Left colon (tissue), 2 donors: ENCODE measurements at regions not wholly inside any gene's neighbourhood (a gene's known extent, or its start where the extent isn't known, plus 50 kb on each side); places are given as distances from the start of the nearest gene placed in this dataset.
"Not testable (repeated sequence)": the region's sequence is repeated elsewhere in the genome, so short reads cannot be mapped to it uniquely, and the experiment has no call there.

ENCODE experiments used
- ATAC-seq: fragments of 200-7000 bp; cut with Tn5 transposase; one replicate; pipeline ENCODE4 v1.9.1; 2020; ENCODE audit warnings: mild to moderate bottlenecking, moderate library complexity
- DNase-seq, 2 donors: peaks; one replicate each; pipeline ENCODE4 v3.0.0-alpha.2; 2020
- intact Hi-C, 2 donors: fragments of 100-400 bp; cut with DNase I in 1 of 2; cut with micrococcal nuclease in 1 of 2; formaldehyde crosslinking; loops; one replicate each; pipeline versions ENCODE4 v1.11.2 to v1.14.0; 2022; cut with DNase I, micrococcal nuclease
- donor health status: DM: no; HTN: no; CAD: no.
- donor health status: DM: yes; HTN: yes; CAD: no.

GRCh38 chr17:31724026-31724425 lies 135.0 kb downstream of the COPRS start:
- ATAC-seq: no peak
- intact Hi-C loops: no loop called here
- DNase-seq: no peak

DNA sequence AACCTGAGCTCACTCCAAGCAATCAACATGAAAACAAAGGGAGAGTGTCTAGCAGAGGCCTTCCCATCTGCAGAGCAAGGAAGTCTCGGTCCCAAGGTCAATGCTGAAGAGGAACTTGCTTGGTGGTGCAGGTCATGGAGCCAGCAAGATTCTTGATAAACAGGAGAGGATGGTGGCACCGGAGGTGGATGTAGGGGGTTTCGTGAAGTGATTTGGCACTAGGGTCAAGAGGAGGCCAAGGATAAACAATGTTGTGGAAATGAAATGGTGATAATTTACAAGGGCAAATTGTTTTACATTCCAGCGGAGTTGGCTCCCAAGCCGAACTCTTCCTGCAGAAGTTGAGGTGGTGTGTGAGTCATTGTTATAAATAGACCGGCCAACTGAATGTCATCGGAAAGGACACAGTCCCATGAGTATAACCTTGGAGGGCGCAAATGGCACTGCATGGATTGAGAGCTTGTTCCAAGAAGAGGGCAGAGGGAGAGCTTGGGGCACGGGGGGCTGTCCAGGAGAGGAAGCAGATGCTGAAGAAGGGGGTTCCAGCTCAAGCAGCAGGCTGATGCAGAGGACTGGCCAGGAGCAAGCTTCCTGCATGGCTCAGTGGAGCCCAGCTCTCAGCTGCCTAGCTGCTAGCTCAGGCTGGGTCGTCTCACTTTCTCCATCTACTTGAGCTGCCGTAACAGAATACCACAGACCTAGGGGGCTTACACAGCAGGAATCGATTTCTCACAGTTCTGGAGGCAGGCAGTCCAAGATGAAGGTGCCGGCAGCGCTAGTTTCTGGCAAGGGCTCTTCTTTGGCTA lies 136.6 kb downstream of the COPRS start:
- ATAC-seq: no peak
- intact Hi-C loops: no loop called here
- no peak for DNase-seq

- no peak for DNase-seq
- no peak for ATAC-seq
- intact Hi-C loops: no loop called here
Observed at GRCh38 chr17:31721291-31722025, 137.6 kb downstream of the COPRS start.

GRCh38 chr17:31717251-31717650 lies 141.8 kb downstream of the COPRS start:
- intact Hi-C loops, DNase-seq, ATAC-seq: not testable (repeated sequence)

DNA sequence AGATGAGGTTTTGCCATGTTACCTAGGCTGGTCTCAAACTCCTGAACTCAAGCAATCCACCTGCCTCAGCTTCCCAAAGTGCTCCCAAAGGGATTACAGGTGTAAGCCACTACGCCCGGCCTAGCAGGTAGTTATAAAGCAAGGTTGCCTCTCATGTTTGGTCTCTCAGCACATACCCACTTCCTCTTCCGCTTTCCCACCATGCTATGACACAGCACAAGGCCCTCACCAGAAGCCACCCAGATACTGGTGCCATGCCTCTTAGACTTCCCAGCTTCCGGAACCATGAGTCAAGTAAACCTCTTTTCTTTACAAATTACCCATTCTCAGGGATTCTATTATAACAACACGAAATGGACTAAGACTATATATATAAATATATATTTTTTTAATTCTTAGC lies 143.6 kb downstream of the COPRS start:
- DNase-seq: no peak
- ATAC-seq: no peak
- intact Hi-C loops: no loop called here

DNA sequence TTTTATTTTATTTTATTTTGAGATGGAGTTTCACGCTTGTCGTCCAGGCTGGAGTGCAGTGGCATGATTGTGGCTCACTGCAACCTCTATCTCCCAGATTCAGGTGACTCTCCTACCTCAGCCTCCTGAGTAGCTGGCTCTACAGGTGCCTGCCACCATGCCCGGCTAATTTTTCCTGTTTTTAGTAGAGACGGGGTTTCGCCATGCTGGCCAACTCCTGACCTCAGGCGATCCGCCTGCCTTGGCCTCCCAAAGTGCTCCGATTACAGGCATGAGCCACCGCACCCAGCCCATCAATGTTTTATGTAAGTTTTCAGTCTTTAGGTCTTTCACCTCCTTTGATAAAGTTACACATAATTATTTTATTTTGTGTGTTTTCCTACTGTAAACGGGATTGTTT lies 154.6 kb downstream of the COPRS start:
- intact Hi-C loops: loop anchor here in 1 of 2 donors (10.0 kb wide), 1 partner anchor 120 kb away; no protein-coding TSS in a partner anchor
- DNase-seq (no peak), ATAC-seq (no peak)

DNA sequence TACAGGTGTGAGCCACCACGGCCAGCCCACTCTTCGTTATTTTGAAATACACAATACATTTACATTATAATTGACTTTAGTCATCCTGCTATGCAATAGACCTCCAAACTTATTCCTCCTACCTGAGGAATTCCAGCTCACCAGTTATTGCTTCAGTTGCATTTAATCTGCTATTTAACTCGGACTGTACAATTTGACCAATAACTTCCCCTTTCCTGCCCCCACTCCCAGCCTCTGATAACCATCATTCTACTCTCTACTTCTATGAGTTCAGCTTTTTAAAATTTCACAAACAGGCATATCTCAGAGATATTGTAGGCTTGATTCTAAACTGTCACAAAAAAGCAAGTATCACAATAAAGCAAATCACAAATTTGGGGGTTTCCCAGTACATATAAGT lies 157.0 kb downstream of the COPRS start:
- ATAC-seq (no peak), DNase-seq (no peak)
- intact Hi-C loops: loop anchor here in 1 of 2 donors (10.0 kb wide), 1 partner anchor 123 kb away; no protein-coding TSS in a partner anchor

DNA sequence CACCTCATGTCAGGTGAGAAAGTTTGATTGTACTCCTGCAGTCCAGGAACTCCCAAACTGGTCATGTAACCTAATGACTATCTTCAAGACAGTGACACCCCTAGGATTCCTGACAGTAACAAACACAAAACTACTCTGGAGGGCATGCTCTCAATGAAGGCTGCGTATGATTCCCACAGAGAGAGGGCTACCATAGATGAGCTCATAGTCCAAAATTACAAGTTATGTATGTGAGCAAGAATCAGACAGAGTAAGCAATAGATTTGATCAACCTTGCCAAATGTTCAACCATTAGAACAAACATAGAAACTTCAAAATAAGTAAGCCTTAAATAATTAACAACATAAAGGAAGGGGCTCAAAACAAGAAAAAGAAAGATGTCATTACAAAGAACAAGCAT lies 158.1 kb downstream of the COPRS start:
- no peak for ATAC-seq
- DNase-seq: no peak
- intact Hi-C loops: loop anchor here in 1 of 2 donors (10.0 kb wide), 1 partner anchor 124 kb away; no protein-coding TSS in a partner anchor

GRCh38 chr17:31699886-31700285 lies 159.2 kb downstream of the COPRS start:
- DNase-seq (no peak), ATAC-seq (no peak)
- intact Hi-C loops: loop anchor here in 1 of 2 donors (10.0 kb wide), 1 partner anchor 125 kb away; no protein-coding TSS in a partner anchor

GRCh38 chr17:31699281-31699680 lies 159.8 kb downstream of the COPRS start:
- intact Hi-C loops: no loop called here
- peak in 1 of 2 donors; percentile 41 for DNase-seq
- peak; percentile 61 for ATAC-seq

DNA sequence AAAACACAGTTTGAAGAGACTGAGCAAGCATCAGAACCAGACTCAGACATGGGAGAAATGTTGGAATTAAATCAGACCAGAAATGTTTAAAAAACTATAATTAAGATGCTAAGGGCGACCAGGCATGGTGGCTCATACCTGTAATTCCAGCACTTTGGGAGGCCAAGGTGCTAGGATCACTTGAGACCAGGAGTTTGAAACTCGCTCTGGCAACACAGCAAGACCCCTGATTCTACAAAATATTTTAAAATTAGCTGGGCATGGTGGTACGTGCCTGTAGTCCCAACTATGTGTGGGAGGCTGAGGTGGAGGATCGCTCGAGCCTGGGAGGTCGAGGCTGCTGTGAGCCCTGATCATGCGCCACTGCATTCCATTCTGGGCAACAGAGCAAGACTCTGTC lies 160.3 kb downstream of the COPRS start:
- intact Hi-C loops: no loop called here
- ATAC-seq (no peak), DNase-seq (no peak)

GRCh38 chr17:31697838-31698237 lies 161.2 kb downstream of the COPRS start:
- ATAC-seq: no peak
- DNase-seq: no peak
- intact Hi-C loops: no loop called here

DNA sequence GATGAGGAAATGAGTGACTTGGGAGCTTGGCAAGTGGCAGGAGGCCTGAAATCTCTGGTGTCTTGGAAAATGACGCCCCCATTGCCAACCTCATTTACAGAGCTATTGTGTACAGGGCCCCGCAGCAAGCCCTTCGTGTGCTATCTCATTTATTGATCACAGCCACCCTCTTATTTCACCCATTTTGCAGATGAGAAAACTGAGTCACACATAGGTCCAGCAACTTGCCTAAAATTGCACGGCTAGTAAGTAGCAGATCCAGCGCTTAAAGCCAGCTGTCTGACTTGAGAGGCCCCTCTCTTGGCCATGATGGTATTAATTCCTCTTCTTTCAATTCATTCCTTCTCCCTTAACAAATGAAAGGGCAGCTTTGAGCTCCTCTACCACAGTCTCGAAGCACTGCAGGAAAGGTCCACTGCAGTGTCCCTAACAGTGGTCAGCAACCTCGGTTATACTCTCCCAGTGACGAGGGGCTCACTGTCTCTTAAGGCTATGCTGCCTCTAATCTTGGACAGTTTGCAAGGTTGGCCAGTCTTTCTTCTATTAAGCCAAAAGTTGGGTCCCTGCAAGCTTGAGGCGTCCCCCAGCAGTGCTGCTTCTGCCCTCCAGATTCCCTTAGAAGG lies 162.2 kb downstream of the COPRS start:
- ATAC-seq: no peak
- intact Hi-C loops: no loop called here
- DNase-seq: no peak

- DNase-seq (peak; percentile 47 to 76), ATAC-seq (no peak)
- intact Hi-C loops: no loop called here
Observed at GRCh38 chr17:31696184-31696602, 162.9 kb downstream of the COPRS start.

DNA sequence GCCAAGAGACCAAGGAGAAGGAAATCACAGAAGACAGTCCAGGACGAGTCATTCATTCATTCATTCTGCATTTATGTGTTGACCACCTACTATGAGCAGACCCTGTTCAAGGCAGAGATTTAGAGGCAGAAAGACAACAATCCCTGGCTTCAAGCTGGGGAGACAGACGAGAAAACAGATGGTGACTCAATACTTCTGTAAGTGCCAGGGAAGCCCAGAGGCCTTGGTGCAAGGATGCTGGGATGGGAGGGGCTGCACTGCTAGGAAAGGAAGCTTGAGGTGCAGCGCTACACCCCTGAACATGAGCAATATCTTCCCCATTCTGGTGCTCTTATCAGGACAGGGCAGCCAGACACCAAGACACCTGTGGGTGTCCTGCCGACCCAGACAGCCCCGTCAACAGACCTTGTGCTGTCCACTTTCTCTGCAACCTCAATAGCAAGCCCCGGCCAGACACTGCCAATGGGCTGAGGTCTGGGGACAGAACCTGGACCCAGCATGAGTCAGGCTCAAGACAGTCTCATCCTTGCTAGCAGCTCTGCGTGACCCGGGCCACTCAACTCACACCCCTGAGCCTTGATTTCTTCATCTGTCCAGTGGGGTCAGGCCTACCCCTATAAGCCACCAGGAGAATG lies 163.5 kb downstream of the COPRS start:
- intact Hi-C loops: no loop called here
- DNase-seq: no peak

GRCh38 chr17:31693433-31694220 lies 165.4 kb downstream of the COPRS start:
- no peak for ATAC-seq
- DNase-seq: no peak
- intact Hi-C loops: no loop called here

More for the DNA sequence above, 163.5 kb downstream of the COPRS start:
- no peak for ATAC-seq

GRCh38 chr17:31692632-31693031 lies 166.4 kb downstream of the COPRS start:
- no peak for ATAC-seq
- intact Hi-C loops: no loop called here

GRCh38 chr17:31692027-31692426 lies 167.0 kb downstream of the COPRS start:
- ATAC-seq (no peak), DNase-seq (no peak)
- intact Hi-C loops: no loop called here

More at GRCh38 chr17:31692632-31693031, 166.4 kb downstream of the COPRS start:
- DNase-seq: no peak
